Natural killer cell treated with Interleukin-12 subunit alpha and Interleukin-12 subunit beta and Interleukin-15 and Interleukin-18, amount 100 ng/mL, for 72 hours (primary cell): ENCODE measurements at regions not wholly inside any gene's neighbourhood (a gene's known extent, or its start where the extent isn't known, plus 50 kb on each side); places are given as distances from the start of the nearest gene placed in this dataset.
A peak's percentile ranks its signal among the peaks of the same experiment; 100 is the strongest.

ENCODE experiments used
- ATAC-seq, 2 donors: fragments of 150-1000 bp; cut with Tn5 transposase in 1 of 2; sonication (Bioruptor Pico), chemical (Tn5 transposase) in 1 of 2; 2 replicates each; pipeline ENCODE4 v1.10.0; 2021
- DNase-seq: peaks from one replicate; pipeline ENCODE4 v3.0.0; 2022; ENCODE audit warnings: low spot score
- H3K27ac Mint-ChIP-seq, 2 donors: 1 replicate in 1 of 2; 2 replicates in 1 of 2; pipeline ENCODE4 v1.8.0; 2022; ENCODE audit warnings: mixed read lengths in 2 of 2, mild to moderate bottlenecking in 1 of 2, moderate library complexity in 1 of 2
- H3K27me3 Mint-ChIP-seq, 2 donors: 1 replicate in 1 of 2; 2 replicates in 1 of 2; pipeline ENCODE4 v1.8.0; 2022; ENCODE audit warnings: mixed read lengths in 2 of 2
- H3K36me3 Mint-ChIP-seq: one replicate; pipeline ENCODE4 v1.8.0; 2022; ENCODE audit warnings: mixed read lengths
- H3K4me1 Mint-ChIP-seq, 2 donors: 1 replicate in 1 of 2; 2 replicates in 1 of 2; pipeline ENCODE4 v1.8.0; 2022; ENCODE audit warnings: low read depth in 2 of 2, mixed read lengths in 2 of 2, mild to moderate bottlenecking in 1 of 2
- H3K4me3 Mint-ChIP-seq: one replicate; pipeline ENCODE4 v1.8.0; 2022; ENCODE audit warnings: mixed read lengths
- H3K9me3 Mint-ChIP-seq: 2 replicates; pipeline ENCODE4 v1.8.0; 2022; ENCODE audit warnings: mixed read lengths

DNA sequence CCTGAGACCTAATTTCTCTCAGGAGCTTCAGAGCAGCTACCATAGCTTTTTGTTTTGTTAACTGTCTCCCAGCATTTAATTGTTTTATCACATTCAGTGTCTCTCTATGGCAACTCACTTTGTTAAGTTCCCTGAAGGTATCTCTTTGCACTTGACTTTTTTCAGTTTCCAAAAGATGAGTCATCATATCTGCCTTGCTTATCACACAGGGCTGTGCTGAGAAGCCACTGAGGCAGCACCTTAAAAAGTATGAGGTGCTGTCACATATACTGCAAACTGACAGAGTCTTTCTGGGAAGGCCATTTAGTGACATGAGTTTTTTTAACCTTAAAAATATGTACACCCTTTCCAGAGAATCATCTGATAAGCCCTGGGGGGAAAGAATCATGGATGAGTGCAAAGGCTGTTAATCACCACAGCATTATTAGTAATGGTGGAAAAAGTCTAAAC lies 56.8 kb downstream of the PPP1R3C start:
- Mint-ChIP-seq H3K27me3 (peaks cover 6 to 8% of the 10 kb centered on the region in 2 donors), H3K4me3 (no peak overlapping the region), H3K27ac (no peak overlapping the region), H3K4me1 (no peaks in the 10 kb centered on the region), H3K36me3 (no peaks in the 10 kb centered on the region), H3K9me3 (no peaks in the 10 kb centered on the region)
- DNase-seq = no peak
- ATAC-seq = no peak

DNA sequence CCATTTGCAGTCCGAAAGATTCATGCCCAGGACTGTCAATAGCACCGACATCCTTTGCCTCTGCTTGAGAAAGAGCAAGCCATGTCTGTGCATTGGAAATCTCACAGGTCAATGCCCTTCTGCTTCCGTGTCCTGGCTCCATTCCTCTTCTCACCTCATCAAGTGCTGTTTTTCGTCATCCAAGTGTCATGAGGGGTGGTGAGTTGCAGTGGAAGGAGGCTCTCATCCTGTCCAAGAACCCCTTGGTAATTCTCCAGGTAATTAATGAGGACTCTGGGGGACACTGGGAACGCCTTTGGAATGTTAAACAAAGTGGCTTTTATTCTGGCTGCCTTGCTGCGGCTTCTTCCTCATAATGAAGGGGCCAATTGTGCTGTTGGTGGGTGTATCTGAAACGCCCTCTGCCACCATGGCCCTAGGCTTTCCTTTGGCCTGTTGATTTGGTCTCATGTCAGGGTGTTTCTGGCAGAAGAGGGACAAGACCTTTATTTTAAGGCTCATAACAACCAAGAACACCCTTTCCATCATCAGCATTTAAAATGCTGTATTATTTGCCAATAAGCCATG lies 57.7 kb downstream of the PPP1R3C start:
- peaks cover 3 to 6% of the 10 kb centered on the region in 2 donors for H3K27me3 Mint-ChIP-seq
- no peak for ATAC-seq
- H3K4me3 Mint-ChIP-seq = no peak overlapping the region
- H3K27ac Mint-ChIP-seq = no peak overlapping the region
- DNase-seq = no peak
- H3K36me3 Mint-ChIP-seq = no peaks in the 10 kb centered on the region
- H3K9me3 Mint-ChIP-seq = no peaks in the 10 kb centered on the region
- H3K4me1 Mint-ChIP-seq = no peaks in the 10 kb centered on the region

DNA sequence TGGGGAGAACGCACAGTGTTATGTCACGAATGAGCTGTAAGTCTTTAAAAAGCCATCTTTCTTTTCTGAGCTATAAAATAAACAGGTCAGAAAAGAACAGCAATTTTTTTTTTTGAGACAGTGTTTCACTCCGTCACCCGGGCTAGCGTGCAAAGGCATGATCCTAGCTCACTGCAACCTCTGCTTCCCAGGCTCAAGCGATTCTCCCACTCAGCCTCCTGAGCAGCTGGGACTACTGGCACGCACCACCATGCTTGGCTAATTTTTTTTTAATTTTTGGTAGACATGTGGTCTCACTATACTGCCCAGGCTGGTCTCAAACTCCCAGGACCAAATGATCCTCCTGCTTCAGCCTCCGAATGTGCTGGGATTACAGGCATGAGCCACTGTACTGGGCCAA lies 58.6 kb downstream of the PPP1R3C start:
- ATAC-seq (no peak), DNase-seq (no peak)
- H3K4me1 Mint-ChIP-seq = no peaks in the 10 kb centered on the region
- H3K27ac Mint-ChIP-seq = no peak overlapping the region
- peaks cover 0 to 6% of the 10 kb centered on the region in 2 donors for H3K27me3 Mint-ChIP-seq
- no peaks in the 10 kb centered on the region for H3K9me3 Mint-ChIP-seq
- H3K36me3 Mint-ChIP-seq = no peaks in the 10 kb centered on the region
- no peak overlapping the region for H3K4me3 Mint-ChIP-seq

DNA sequence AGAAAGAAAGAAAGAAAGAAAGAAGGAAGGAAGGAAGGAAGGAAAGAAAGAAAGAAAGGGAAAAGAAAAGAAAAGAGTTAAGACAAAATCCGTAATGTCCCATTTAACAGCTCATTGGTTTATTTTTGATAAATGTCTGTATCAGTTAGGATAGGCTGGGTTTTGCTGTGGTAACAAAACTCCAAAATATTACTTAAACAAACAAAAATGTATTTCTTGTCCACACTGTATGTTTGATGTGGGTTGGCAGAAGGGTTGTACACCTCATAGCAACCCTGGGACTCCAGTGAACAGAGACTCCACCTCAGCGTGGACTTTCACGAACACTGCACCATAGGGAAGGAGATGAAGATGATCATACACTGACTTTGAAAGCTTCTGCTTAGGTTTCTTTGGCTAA lies 59.6 kb downstream of the PPP1R3C start:
- ATAC-seq (no peak), DNase-seq (no peak)
- no peak overlapping the region for H3K27ac Mint-ChIP-seq
- no peaks in the 10 kb centered on the region for H3K4me1 Mint-ChIP-seq
- H3K36me3 Mint-ChIP-seq = no peaks in the 10 kb centered on the region
- H3K4me3 Mint-ChIP-seq = no peak overlapping the region
- no peaks in the 10 kb centered on the region for H3K9me3 Mint-ChIP-seq
- H3K27me3 Mint-ChIP-seq = peaks cover 0 to 6% of the 10 kb centered on the region in 2 donors

DNA sequence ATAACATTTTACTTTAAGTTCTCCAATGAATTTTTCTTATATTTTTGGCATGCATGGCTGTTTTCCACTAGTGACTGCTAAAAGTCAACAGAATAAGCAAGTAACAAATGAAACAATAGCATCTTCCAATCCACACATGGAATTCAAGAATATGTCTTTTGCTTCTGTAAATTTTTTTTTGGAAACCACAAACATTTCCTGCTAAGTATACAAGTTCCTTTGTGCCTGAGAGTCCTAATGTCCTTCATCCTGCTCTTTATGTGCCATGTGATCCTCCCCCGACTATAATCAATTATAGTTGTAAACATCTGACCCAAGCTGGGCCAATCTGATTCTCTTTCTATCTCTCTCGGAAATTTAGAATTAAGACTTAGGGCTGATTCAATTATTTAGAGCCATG lies 61.2 kb downstream of the PPP1R3C start:
- Mint-ChIP-seq H3K27ac (no peak overlapping the region), H3K36me3 (no peaks in the 10 kb centered on the region), H3K4me3 (no peak overlapping the region), H3K27me3 (peaks cover 0 to 8% of the 10 kb centered on the region in 2 donors), H3K9me3 (no peaks in the 10 kb centered on the region), H3K4me1 (no peaks in the 10 kb centered on the region)
- DNase-seq (no peak), ATAC-seq (no peak)

DNA sequence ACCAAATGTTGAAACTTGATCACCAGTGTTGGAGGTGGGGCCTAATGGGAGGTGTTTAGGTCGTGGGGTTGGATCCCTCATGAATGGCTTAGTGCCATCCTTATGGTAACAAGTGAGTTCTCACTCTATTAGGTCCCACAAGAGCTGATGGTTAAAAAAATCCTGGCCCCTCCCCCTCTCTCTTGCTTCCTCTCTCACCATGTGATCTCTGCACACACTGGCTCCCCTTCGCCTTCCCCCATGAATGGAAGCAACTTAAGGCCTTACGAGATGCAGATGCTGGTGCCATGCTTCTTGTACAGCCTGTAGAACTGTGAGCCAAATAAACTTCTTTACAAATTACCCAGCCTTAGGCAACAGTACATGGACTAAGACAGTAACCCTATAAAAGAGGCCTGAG lies 62.7 kb downstream of the PPP1R3C start:
- Mint-ChIP-seq H3K9me3 (no peaks in the 10 kb centered on the region), H3K27me3 (peaks cover 0 to 9% of the 10 kb centered on the region in 2 donors), H3K4me1 (no peaks in the 10 kb centered on the region), H3K4me3 (no peak overlapping the region), H3K36me3 (no peaks in the 10 kb centered on the region), H3K27ac (no peak overlapping the region)
- no peak for DNase-seq
- ATAC-seq = no peak

DNA sequence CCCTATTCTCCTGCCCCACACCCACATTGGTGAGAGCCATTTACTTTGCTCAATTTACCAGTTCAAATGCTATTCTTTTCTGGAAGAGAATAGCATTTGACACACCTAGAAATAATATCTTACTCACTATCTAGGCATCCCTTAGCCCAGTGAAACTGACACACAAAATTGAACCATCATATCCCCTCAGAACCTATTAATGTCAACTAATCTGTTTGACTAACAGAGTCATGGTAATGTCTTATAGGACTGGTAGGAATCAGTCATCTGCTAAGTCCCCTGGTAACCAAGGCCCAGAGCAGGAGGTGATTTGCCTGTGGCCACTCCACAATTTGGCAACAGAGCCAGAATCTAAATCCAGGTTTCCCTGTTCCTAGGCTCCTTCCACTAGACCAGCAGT lies 63.3 kb downstream of the PPP1R3C start:
- ATAC-seq (no peak), DNase-seq (no peak)
- peaks cover 0 to 5% of the 10 kb centered on the region in 2 donors for H3K27me3 Mint-ChIP-seq
- H3K4me3 Mint-ChIP-seq = no peak overlapping the region
- H3K4me1 Mint-ChIP-seq = no peaks in the 10 kb centered on the region
- no peaks in the 10 kb centered on the region for H3K36me3 Mint-ChIP-seq
- no peaks in the 10 kb centered on the region for H3K9me3 Mint-ChIP-seq
- no peak overlapping the region for H3K27ac Mint-ChIP-seq

DNA sequence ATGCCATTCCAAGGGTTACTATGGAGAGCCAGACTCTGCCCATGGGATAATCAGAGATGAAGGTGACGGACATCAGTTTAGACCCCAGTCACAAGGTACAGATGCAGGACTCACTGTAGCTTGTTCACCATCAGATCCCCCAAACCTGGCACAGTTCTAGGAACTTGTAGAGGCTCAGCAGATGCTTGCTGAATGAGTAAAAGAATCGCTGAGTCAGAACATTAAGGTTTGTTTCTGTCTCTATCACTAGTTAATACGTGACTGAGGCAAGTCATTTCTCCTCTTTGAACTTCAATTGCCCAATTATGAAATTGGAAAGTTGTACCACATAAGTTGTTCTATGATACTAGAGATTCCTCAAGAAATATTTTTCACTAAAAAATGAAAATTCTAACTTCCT lies 65.1 kb downstream of the PPP1R3C start:
- ATAC-seq (peak in 1 of 2 donors; percentile 27), DNase-seq (no peak)
- H3K36me3 Mint-ChIP-seq = no peaks in the 10 kb centered on the region
- no peaks in the 10 kb centered on the region for H3K4me1 Mint-ChIP-seq
- H3K27ac Mint-ChIP-seq = no peak overlapping the region
- no peak overlapping the region for H3K4me3 Mint-ChIP-seq
- H3K27me3 Mint-ChIP-seq = peaks cover 10 to 16% of the 10 kb centered on the region in 2 donors
- H3K9me3 Mint-ChIP-seq = no peaks in the 10 kb centered on the region

DNA sequence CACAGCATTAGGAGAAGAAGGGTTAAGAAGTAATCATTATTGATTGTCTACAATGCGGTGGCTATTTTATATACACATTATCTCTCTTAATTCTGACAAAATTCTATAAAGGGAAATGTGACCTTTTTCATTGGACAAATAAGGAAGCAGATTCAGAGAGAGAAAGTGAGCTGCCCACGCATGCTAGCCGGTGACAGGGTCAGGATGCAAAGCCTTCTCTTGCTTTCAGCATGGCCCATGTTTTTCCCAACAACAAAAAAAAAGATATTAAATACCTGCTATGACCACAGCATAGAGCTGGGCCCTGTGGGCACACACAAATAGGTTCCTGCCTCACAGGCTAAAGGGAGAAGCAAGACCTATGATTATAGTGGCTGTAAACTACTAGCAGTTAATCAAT lies 66.8 kb downstream of the PPP1R3C start:
- Mint-ChIP-seq H3K9me3 (no peaks in the 10 kb centered on the region), H3K4me1 (no peaks in the 10 kb centered on the region), H3K4me3 (no peak overlapping the region), H3K27me3 (peaks cover 10 to 22% of the 10 kb centered on the region in 2 donors), H3K27ac (no peak overlapping the region), H3K36me3 (no peaks in the 10 kb centered on the region)
- ATAC-seq (no peak), DNase-seq (no peak)

DNA sequence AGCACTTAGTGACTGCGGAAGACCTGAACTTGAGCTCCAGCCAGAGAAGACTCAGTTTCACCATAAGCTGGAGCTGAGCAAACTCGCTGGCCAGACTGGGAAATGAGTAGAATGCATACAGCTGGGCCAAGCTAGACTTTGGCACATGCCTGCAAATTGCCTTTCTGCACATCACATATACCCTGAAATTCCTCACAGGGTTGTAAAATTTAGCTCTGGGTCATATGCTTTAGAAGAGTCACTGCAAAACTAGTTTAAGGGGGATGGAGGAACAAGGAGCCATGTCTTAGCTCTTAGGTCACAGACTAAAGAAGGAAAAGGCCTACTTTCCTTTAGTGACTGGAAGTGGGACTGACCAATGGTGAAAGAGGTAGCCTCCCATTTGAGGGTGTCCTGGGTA lies 67.6 kb downstream of the PPP1R3C start:
- H3K27ac Mint-ChIP-seq = no peak overlapping the region
- H3K27me3 Mint-ChIP-seq = peaks cover 13 to 22% of the 10 kb centered on the region in 2 donors
- ATAC-seq = peak in 1 of 2 donors; percentile 4
- no peaks in the 10 kb centered on the region for H3K9me3 Mint-ChIP-seq
- DNase-seq = no peak
- no peak overlapping the region for H3K4me3 Mint-ChIP-seq
- no peaks in the 10 kb centered on the region for H3K4me1 Mint-ChIP-seq
- no peaks in the 10 kb centered on the region for H3K36me3 Mint-ChIP-seq

DNA sequence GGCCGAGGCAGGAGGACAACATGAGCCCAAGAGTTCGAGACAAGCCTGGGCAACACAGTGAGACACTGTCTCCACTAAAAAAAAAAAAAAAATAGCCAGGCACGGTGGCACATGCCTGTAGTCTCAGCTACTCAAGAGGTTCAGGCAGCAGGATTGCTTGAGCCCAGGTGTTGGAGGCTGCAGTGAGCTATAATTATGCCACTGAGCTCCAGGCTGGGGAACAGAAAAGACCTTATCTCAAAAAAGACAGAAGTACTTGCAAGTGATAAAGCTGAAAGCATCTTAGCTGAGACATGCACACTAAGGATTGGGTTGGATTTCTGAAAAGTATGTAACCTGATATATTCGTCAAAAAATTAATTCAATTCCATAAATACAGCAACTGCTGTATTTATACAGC lies 68.4 kb downstream of the PPP1R3C start:
- DNase-seq = no peak
- no peaks in the 10 kb centered on the region for H3K4me1 Mint-ChIP-seq
- no peaks in the 10 kb centered on the region for H3K9me3 Mint-ChIP-seq
- H3K27ac Mint-ChIP-seq = no peak overlapping the region
- H3K4me3 Mint-ChIP-seq = no peak overlapping the region
- peaks cover 13 to 22% of the 10 kb centered on the region in 2 donors for H3K27me3 Mint-ChIP-seq
- no peaks in the 10 kb centered on the region for H3K36me3 Mint-ChIP-seq
- no peak for ATAC-seq
